Epithelial cell of esophagus (primary cell): ENCODE measurements at regions not wholly inside any gene's neighbourhood (a gene's known extent, or its start where the extent isn't known, plus 50 kb on each side); places are given as distances from the start of the nearest gene placed in this dataset.

Experiments
- DNase-seq: peaks from one replicate; pipeline ENCODE4 v3.0.0; 2010; ENCODE audit warnings: low read depth
- H3K4me3 ChIP-seq: 2 replicates; pipeline ENCODE4 v1.5.1; 2011; ENCODE audit warnings: mild to moderate bottlenecking, low read length, control low read depth
- CTCF ChIP-seq: IDR thresholded peaks from 2 replicates; pipeline ENCODE4 v1.5.1; 2011; ENCODE audit warnings: low read depth, mild to moderate bottlenecking, low read length, control low read depth, inconsistent platforms; ENCODE audit not compliant: insufficient read depth; ENCODE audit errors: missing control alignments

- DNase-seq = peak; percentile 16
- peak; percentile 54 for TF ChIP-seq CTCF
- no peak overlapping the region for H3K4me3 ChIP-seq
Measured at GRCh38 chr5:79878721-79879336, 112.2 kb downstream of the MTX3 start.

DNA sequence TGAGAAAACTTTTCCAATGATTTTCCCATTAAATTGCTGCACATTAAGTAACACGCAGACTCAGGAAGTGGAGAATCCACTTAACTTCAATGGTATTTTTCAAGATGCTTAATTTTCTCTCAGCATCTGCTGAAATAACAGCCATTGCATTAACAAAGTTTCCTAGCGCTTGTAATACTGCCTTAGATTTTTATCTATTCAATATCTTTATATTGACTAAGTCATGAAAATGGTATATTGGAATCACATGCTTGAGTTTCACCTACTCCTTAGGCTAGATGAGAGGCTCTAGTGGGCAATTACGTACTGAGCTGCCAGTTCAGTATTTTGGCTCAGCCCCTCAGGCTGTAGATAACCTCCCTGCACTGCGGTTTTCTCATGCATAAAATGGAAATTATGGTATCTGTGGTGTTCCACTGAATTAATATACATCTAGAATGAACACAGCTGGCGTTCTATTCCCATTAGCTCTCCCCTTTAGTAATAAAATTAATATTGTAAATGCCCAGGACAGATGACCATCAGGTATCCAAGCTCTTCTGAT is 112.9 kb downstream of the MTX3 start:
- no peak overlapping the region for H3K4me3 ChIP-seq
- TF ChIP-seq CTCF = no peak
- no peak for DNase-seq

- no peak for TF ChIP-seq CTCF
- H3K4me3 ChIP-seq = no peak overlapping the region
- DNase-seq = no peak
Measured at GRCh38 chr5:79876456-79876855, 114.6 kb downstream of the MTX3 start.

DNA sequence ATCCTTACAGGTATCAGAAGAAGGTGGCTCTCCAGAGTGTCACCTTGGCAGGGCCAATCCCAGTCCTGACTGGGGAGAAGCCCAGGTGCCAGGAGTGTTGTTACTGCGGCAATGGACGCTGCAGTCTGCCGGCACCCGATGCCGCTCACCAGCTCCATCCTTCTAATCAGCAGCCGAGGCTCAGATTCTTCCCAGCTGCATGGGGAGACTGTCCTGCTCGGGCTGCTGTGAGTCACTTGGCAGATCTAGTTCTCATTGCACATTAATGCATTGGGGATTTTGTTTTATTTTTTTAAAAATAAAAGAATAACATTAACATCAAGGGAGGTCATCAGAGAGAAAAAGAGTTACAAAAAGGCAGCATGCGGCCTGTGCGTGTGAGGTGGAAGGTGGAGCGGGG is 115.8 kb downstream of the MTX3 start:
- DNase-seq = no peak
- TF ChIP-seq CTCF = no peak

GRCh38 chr5:79873187-79873586 is 117.9 kb downstream of the MTX3 start:
- DNase-seq = no peak
- H3K4me3 ChIP-seq = no peak overlapping the region
- no peak for TF ChIP-seq CTCF

More for the DNA sequence above, 115.8 kb downstream of the MTX3 start:
- H3K4me3 ChIP-seq = no peak overlapping the region

- no peak for TF ChIP-seq CTCF
- H3K4me3 ChIP-seq = no peak overlapping the region
- no peak for DNase-seq
Measured at GRCh38 chr5:79872291-79872690, 118.8 kb downstream of the MTX3 start.
